Activated T-helper 9 cell treated with anti-CD3 and anti-CD28 coated beads, Interleukin-2, amount 50 U/mL, for 16 hours (primary cell): ENCODE measurements at regions not wholly inside any gene's neighbourhood (a gene's known extent, or its start where the extent isn't known, plus 50 kb on each side); places are given as distances from the start of the nearest gene placed in this dataset.
"Not testable (repeated sequence)": the region's sequence is repeated elsewhere in the genome, so short reads cannot be mapped to it uniquely, and the experiment has no call there.

Experiments
- DNase-seq: peaks from one replicate; pipeline ENCODE4 v3.0.0-alpha.2; 2020; ENCODE audit warnings: low read depth

GRCh38 chr2:111503844-111504570 is 380.0 kb downstream of the ANAPC1 start:
- not testable (repeated sequence) for DNase-seq

DNA sequence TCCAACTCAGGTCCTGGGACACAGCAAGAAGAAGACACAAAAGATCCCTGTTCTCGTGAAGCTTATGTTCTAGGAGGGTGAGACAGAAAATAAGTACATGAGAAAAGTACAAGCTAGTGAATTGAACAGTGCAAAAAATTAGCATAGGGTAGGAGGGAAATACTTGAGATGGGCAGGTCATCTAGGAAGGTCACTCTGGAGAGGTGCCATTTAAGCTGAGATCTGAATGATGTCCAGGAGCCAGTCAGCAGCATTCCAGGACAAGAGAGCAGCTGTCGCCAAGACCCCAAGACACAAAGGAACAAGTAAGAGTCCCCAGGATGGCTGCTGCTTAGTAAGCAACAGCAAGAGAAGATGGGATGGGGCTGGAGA is 379.4 kb downstream of the ANAPC1 start:
- DNase-seq, result not testable (repeated sequence)

DNA sequence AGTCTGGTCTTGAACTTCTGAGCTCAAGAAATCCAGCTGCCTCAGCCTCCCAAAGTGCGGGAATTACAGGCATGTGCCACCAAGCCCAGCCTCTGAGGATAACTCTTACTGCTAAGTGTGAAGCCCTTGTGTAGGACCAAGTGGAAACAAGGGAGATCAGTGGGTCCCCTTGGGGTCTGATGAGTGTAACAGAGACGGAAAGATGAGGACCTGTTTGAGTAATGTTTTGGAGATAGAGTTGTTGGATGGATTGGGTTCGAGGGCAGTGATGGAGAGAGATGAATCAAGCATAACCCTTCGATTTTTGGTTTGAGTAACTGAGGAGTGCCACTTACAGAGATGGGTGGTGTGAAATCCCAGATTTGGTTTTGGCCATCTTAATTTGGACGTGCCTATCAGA is 378.7 kb downstream of the ANAPC1 start:
- DNase-seq, result not testable (repeated sequence)

DNA sequence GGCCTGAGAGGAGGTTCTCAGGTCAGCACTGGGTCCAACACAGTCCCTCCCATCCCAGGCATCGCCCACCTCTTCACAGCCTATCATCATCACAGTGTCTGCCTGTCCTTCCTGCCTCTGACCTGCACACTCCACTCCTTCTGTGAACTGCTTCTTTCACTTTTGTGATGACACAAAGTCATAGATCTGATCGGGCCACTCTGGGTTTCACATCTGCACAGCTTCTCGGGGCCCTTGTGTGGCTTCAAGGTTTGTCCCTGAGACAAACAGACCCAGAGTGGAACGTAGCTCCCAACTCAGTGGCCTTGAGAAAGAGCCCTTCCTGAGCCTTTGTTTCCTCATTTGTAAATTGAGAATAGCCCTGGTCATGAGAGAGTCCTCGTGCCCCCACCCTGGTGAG is 377.1 kb downstream of the ANAPC1 start:
- DNase-seq, result not testable (repeated sequence)

DNA sequence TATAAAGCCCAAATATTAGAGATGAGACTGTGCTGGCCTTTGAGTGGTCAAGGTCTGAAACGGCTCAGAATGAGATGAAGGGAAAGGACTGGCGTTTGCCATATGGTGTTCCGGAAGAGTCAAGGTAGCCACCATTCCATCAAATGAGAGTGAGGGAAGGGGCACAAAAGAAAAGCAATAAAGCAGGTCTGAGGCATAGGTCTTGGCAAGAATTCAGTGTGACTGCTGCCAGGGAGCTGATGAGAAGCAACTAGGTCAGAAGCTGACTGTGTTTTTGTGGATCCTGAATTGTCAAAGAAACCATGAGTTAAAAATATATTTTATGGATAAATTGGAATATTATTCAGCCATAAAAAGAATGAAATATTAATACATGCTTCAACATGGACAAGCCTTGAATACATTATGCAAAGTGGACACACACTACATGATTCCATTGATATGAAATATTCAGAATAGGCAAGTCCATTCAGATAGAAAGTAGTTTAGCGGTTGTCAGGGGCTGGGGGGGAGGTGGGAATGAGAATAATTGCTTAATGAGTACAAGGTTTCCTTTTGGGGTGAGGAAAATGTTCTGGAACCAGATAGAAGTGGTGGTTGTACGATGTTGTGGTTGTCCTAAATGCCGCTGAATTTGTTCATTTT is 374.6 kb downstream of the ANAPC1 start:
- DNase-seq, result not testable (repeated sequence)

GRCh38 chr2:111510384-111510783 is 373.6 kb downstream of the ANAPC1 start:
- not testable (repeated sequence) for DNase-seq

GRCh38 chr2:111511062-111511461 is 372.9 kb downstream of the ANAPC1 start:
- not testable (repeated sequence) for DNase-seq

DNA sequence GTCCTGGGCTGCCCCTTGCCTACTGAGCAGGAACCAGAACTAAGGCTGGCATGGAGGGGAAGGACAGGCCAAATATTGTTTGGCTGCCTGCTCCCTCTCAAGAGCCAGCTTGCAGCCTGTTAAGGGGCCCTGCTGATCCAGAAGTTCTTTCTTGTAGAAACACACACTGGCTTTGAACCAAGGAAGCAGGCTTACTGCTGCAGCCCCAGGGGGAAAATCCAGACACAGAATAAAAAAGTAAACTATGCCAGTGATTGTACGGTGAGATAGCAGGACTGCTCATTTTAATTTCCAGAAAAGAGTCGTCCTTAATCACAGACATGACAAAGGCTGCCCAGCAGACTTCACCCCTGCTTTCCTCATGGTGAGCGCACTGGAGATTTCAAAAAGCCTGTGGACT is 371.6 kb downstream of the ANAPC1 start:
- not testable (repeated sequence) for DNase-seq

- not testable (repeated sequence) for DNase-seq
Measured at GRCh38 chr2:111514138-111514537, 369.9 kb downstream of the ANAPC1 start.

DNA sequence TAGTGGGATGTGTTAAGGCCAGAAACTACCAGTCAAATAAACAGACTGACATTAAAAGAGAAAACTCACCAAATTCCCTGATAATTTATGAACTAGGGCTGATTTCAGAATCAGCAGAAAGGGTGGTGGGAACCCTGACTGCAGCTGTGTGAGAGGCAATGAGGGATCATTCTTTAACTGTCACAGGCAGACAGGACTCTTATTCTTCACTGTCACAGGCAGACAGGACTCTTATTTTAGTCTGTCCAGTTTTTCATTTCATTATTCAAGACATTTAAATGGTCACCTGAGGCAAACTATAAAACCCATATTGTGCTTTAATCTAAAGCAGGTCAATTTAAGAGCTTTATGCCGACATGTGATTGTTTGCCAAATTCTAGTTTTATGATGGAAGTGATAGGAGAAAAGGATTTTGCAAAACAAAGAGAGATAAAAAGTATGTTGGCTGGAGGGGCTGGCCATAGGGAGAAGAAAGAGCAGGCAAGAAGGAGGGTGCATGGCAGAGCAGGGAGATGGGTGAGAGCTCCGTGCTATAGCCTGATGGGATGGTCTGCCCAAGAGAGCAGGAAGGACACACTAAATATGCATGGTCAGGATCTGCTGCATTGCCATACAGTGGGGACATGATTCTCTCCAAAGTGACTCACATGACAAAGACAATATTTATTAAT is 366.8 kb downstream of the ANAPC1 start:
- DNase-seq, result not testable (repeated sequence)

DNA sequence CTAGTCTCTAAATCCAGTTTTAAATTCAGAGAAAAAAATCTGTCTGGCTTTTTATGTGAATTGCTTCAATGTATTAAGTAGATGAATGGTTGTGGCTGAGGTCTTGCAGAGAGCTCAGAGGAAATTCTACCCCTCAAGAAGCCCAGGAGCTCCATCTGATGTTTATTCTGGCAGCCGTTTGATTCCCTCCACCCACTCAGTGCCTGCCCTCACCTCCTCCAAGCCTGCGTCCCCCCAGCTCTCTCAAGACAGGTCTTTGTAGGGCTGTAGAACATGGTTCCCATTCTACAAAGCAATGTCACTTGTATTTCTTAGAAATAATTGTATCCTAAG is 366.3 kb downstream of the ANAPC1 start:
- not testable (repeated sequence) for DNase-seq

DNA sequence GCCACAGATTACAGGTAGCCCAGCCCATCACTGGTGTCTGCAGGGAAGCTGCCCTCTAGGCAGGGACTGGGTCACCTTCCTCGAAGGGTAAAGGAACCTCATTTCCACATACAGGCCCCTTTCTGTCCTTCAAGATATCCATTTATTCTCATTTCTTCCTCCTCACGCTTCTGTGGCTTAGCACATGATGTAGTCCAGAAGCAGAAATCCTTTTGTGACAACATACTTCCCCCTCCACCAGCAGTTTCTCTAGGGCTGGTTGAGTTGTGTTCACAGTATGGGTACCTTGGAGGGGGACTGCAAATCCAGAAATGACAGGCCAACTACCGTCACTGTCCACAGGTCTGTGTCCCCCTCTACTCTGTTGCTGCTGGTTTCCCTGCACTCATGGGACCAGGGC is 364.9 kb downstream of the ANAPC1 start:
- no peak for DNase-seq

DNA sequence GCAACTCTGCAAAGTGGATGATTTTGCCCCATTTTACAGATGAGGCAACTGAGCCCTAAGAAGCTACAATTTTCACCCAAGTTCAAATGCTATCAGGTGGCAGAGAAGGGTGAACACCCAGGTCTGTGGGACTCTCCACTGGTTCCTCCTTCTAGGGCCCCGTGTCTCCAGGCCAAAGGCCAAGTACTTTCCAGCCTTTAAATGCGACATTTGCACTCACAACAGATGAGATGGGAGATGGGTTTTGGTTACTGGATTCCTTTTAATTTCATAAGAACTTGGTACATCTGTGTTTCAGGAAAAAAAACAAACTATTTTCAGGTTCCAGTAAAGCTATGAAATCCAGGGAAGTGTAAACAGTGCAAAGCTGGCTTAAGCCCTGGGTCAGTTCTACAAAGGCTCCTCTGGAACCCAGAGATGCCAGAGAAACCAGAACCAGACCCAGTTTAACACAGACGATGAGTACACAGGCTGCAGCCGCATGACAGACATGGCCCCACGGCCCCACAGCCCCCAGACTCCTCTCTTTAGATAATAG is 361.7 kb downstream of the ANAPC1 start:
- no peak for DNase-seq

- DNase-seq, result no peak
Measured at GRCh38 chr2:111523009-111523408, 361.0 kb downstream of the ANAPC1 start.

GRCh38 chr2:111525026-111525425 is 359.0 kb downstream of the ANAPC1 start:
- not testable (repeated sequence) for DNase-seq

- DNase-seq, result not testable (repeated sequence)
Measured at GRCh38 chr2:111526041-111526639, 357.9 kb downstream of the ANAPC1 start.

DNA sequence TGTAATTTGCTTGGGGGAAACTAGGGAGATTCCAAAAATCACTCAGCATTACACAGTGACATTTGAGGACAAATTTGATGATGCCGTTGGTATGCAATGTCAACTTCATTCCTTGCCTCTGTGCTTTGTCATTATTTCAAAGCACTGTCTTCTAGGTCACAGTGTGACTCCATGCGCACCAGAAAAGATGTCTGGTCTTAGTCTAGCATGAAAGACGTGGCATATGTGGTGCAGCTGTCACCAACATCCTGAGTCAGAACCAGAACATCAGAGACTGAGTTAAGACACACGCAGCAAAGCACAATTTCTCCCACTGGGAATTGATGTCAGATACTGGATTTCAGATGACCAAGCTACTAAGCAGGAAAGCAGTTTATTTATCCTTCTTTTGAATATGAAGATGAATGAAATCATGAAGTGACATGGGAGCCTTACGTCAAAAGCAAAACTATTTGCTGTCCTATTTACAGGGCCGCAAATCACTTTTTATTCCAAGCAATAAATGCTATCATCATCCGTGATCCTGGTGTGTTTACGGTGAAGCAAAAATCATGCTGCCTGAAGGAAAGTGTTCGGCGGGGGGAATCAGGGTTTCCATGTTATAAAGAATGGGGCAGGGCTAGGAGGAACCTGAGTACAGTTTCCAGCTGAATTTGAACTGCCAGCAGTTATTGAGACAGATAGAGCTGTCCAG is 356.1 kb downstream of the ANAPC1 start:
- not testable (repeated sequence) for DNase-seq

GRCh38 chr2:111529022-111529421 is 355.0 kb downstream of the ANAPC1 start:
- not testable (repeated sequence) for DNase-seq

GRCh38 chr2:111530239-111530965 is 353.6 kb downstream of the ANAPC1 start:
- not testable (repeated sequence) for DNase-seq

GRCh38 chr2:111532682-111533556 is 351.1 kb downstream of the ANAPC1 start:
- DNase-seq, result not testable (repeated sequence)
